ENCODE measurements at regions not wholly inside any gene's neighbourhood (a gene's known extent, or its start where the extent isn't known, plus 50 kb on each side); places are given as distances from the start of the nearest gene placed in this dataset.

- FAIRE-seq (no peak), DNase-seq (ENCODE audit: extremely low spot score, insufficient read length, low read depth) (no peak)
Measured at GRCh38 chr22:22154040-22154439, 90.5 kb upstream of the VPREB1 start.

- DNase-seq (ENCODE audit: extremely low spot score, insufficient read length, low read depth), result no peak
Measured at GRCh38 chr22:22151308-22151707, 93.3 kb upstream of the VPREB1 start.

GRCh38 chr22:22150457-22150856 lies 94.1 kb upstream of the VPREB1 start:
- FAIRE-seq, result no peak

More at GRCh38 chr22:22151308-22151707, 93.3 kb upstream of the VPREB1 start:
- no peak for FAIRE-seq

GRCh38 chr22:22148905-22149304 lies 95.7 kb upstream of the VPREB1 start:
- no peak for FAIRE-seq

More at GRCh38 chr22:22150457-22150856, 94.1 kb upstream of the VPREB1 start:
- no peak for DNase-seq (ENCODE audit: extremely low spot score, insufficient read length, low read depth)

GRCh38 chr22:22144858-22145257 lies 99.7 kb upstream of the VPREB1 start:
- DNase-seq (ENCODE audit: extremely low spot score, insufficient read length, low read depth) (no peak), FAIRE-seq (no peak)

More at GRCh38 chr22:22148905-22149304, 95.7 kb upstream of the VPREB1 start:
- no peak for DNase-seq (ENCODE audit: extremely low spot score, insufficient read length, low read depth)

GRCh38 chr22:22143448-22143847 lies 101.1 kb upstream of the VPREB1 start:
- DNase-seq (ENCODE audit: extremely low spot score, insufficient read length, low read depth) (no peak), FAIRE-seq (no peak)

- no peak for DNase-seq (ENCODE audit: extremely low spot score, insufficient read length, low read depth)
- no peak for FAIRE-seq
Measured at GRCh38 chr22:22142661-22143060, 101.9 kb upstream of the VPREB1 start.

- no peak for FAIRE-seq
Measured at GRCh38 chr22:22141771-22142591, 102.6 kb upstream of the VPREB1 start.

GRCh38 chr22:22141031-22141430 lies 103.6 kb upstream of the VPREB1 start:
- FAIRE-seq (no peak), DNase-seq (ENCODE audit: extremely low spot score, insufficient read length, low read depth) (no peak)

More at GRCh38 chr22:22141771-22142591, 102.6 kb upstream of the VPREB1 start:
- no peak for DNase-seq (ENCODE audit: extremely low spot score, insufficient read length, low read depth)

- DNase-seq (ENCODE audit: extremely low spot score, insufficient read length, low read depth) (no peak), FAIRE-seq (no peak)
Measured at GRCh38 chr22:22139364-22139763, 105.2 kb upstream of the VPREB1 start.

- DNase-seq (ENCODE audit: extremely low spot score, insufficient read length, low read depth), result no peak
- FAIRE-seq, result no peak
Measured at GRCh38 chr22:22138915-22139314, 105.7 kb upstream of the VPREB1 start.

GRCh38 chr22:22137891-22138290 lies 106.7 kb upstream of the VPREB1 start:
- DNase-seq (ENCODE audit: extremely low spot score, insufficient read length, low read depth) (no peak), FAIRE-seq (no peak)

GRCh38 chr22:22133910-22134309 lies 110.7 kb upstream of the VPREB1 start:
- DNase-seq (ENCODE audit: extremely low spot score, insufficient read length, low read depth) (no peak), FAIRE-seq (no peak)

- FAIRE-seq, result no peak
- no peak for DNase-seq (ENCODE audit: extremely low spot score, insufficient read length, low read depth)
Measured at GRCh38 chr22:22130953-22131608, 113.5 kb upstream of the VPREB1 start.

GRCh38 chr22:22129387-22129786 lies 115.2 kb upstream of the VPREB1 start:
- DNase-seq (ENCODE audit: extremely low spot score, insufficient read length, low read depth), result no peak
- FAIRE-seq, result no peak

GRCh38 chr22:22128440-22128839 lies 116.1 kb upstream of the VPREB1 start:
- DNase-seq (ENCODE audit: extremely low spot score, insufficient read length, low read depth) (no peak), FAIRE-seq (no peak)

- FAIRE-seq, result no peak
Measured at GRCh38 chr22:22127100-22127499, 117.5 kb upstream of the VPREB1 start.

GRCh38 chr22:22125579-22126468 lies 118.8 kb upstream of the VPREB1 start:
- no peak for FAIRE-seq
- DNase-seq (ENCODE audit: extremely low spot score, insufficient read length, low read depth), result no peak

More at GRCh38 chr22:22127100-22127499, 117.5 kb upstream of the VPREB1 start:
- no peak for DNase-seq (ENCODE audit: extremely low spot score, insufficient read length, low read depth)

- FAIRE-seq (no peak), DNase-seq (ENCODE audit: extremely low spot score, insufficient read length, low read depth) (no peak)
Measured at GRCh38 chr22:22125028-22125578, 119.5 kb upstream of the VPREB1 start.

- FAIRE-seq, result no peak
Measured at GRCh38 chr22:22124374-22124773, 120.2 kb upstream of the VPREB1 start.

More at GRCh38 chr22:22124374-22124773, 120.2 kb upstream of the VPREB1 start:
- no peak for DNase-seq (ENCODE audit: extremely low spot score, insufficient read length, low read depth)
